Esophagus squamous epithelium (tissue), 5 donors: ENCODE measurements at regions not wholly inside any gene's neighbourhood (a gene's known extent, or its start where the extent isn't known, plus 50 kb on each side); places are given as distances from the start of the nearest gene placed in this dataset.

Source experiments
- DNase-seq: peaks from one replicate; lab custom pipeline; 2025; lab: John Stamatoyannopoulos, UW
- H3K27ac ChIP-seq, 4 donors: fragments of 200-600 bp; sonication (generic); one replicate each; pipeline ENCODE4 v1.5.1; 2016 to 2019; ENCODE audit warnings: mild to moderate bottlenecking in 1 of 4
- H3K27me3 ChIP-seq, 4 donors: fragments of 200-600 bp; sonication (generic); 1 replicate in 3 of 4; 2 replicates in 1 of 4; pipeline versions ENCODE4 v1.5.1 to v1.6.0; 2017 to 2021; ENCODE audit warnings: antibody characterized with exemption in 1 of 4
- H3K36me3 ChIP-seq, 3 donors: fragments of 200-600 bp; sonication (generic); one replicate each; pipeline ENCODE4 v1.5.1; 2016 to 2019
- H3K4me1 ChIP-seq, 3 donors: fragments of 200-600 bp; sonication (generic); one replicate each; pipeline ENCODE4 v1.5.1; 2017 to 2019
- H3K4me3 ChIP-seq, 4 donors: fragments of 200-600 bp; sonication (generic); 1 replicate in 3 of 4; 2 replicates in 1 of 4; pipeline ENCODE4 v1.5.1; 2016 to 2019; ENCODE audit warnings: mild to moderate bottlenecking in 2 of 4, moderate library complexity in 1 of 4
- H3K9me3 ChIP-seq, 3 donors: fragments of 200-600 bp; sonication (generic); one replicate each; pipeline ENCODE4 v1.5.1; 2016 to 2019
- POLR2A ChIP-seq, 4 donors: fragments of 450-650 bp; IDR thresholded peaks; one replicate each; pipeline ENCODE4 v1.6.1; 2017; ENCODE audit warnings: antibody characterized with exemption in 4 of 4, mild to moderate bottlenecking in 4 of 4, moderate library complexity in 3 of 4
- WGBS, 2 donors: methylation state at CpG; one replicate each; pipeline ENCODE4 v1.1.5; 2018; 5-methylcytosine and 5-hydroxymethylcytosine counted together
- intact Hi-C: fragments of 100-400 bp; cut with DNase I; formaldehyde crosslinking; loops from one replicate; pipeline ENCODE4 v1.15.0; 2022
- TF ChIP-seq, protein P1 (sequence below), 6 experiments: fragments of 450-650 bp in 4 of 6; fragments of 200-600 bp in 2 of 6; sonication (generic) in 2 of 6; IDR thresholded peaks; one replicate each; pipeline ENCODE4 v1.5.1; 2016 to 2019; ENCODE audit warnings: antibody characterized with exemption in 6 of 6, mild to moderate bottlenecking in 4 of 6, moderate library complexity in 4 of 6
- donor health status: DM: yes; HTN: yes; CAD: no.

DNA sequence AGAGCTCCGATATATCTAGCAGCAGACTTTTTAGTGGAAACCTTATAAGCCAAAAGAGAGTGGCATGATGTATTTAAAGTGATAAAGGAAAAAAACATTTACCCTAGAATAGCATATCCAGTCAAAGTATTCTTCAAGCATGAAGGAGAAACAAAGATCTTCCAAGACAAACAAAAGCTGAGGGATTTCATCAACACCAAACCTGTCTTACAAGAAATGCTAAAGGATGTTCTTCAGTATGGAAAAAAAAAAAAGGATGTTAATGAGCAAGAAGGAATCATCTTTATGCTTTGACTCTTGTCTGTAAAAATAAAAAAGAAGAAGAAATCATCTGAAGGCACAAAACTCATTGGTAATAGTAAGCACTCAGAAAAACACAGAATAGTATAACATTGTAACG, 338.2 kb downstream of the TLE1 start:
- WGBS, 2 donors, result 68 to 78% methylated on average over 2 of the region's 2 CpGs

DNA sequence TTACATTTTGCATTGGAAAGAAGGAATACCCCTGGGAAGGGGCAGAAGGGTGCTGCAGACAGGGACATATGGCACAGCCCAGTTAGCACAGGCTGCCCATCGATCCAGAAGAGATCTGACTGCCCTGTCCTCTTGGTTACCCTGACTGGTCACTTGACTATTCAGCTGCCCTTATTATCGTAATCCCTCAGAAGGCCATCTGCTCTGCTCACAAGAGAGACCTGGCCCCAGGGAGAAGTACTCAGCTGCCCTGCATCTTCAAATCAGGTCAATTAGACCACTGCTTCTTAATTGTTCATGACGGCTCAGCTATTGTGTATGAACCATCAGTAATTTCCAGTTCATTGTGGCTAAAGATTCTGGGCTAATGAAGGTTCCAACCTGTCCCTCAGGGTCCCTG, 345.0 kb downstream of the TLE1 start:
- intact Hi-C loops, result no loop called here
- Histone ChIP-seq H3K27ac (no peak overlapping the region), H3K36me3 (no peaks in the 10 kb centered on the region), H3K9me3 (no peaks in the 10 kb centered on the region), H3K27me3 (no peaks in the 10 kb centered on the region), H3K4me3 (no peak overlapping the region), H3K4me1 (no peaks in the 10 kb centered on the region)
- no peak for DNase-seq
- 63 to 84% methylated on average over 3 of the region's 3 CpGs for WGBS, 2 donors
- TF ChIP-seq, protein P1, sequence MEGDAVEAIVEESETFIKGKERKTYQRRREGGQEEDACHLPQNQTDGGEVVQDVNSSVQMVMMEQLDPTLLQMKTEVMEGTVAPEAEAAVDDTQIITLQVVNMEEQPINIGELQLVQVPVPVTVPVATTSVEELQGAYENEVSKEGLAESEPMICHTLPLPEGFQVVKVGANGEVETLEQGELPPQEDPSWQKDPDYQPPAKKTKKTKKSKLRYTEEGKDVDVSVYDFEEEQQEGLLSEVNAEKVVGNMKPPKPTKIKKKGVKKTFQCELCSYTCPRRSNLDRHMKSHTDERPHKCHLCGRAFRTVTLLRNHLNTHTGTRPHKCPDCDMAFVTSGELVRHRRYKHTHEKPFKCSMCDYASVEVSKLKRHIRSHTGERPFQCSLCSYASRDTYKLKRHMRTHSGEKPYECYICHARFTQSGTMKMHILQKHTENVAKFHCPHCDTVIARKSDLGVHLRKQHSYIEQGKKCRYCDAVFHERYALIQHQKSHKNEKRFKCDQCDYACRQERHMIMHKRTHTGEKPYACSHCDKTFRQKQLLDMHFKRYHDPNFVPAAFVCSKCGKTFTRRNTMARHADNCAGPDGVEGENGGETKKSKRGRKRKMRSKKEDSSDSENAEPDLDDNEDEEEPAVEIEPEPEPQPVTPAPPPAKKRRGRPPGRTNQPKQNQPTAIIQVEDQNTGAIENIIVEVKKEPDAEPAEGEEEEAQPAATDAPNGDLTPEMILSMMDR (IDR thresholded peaks at IDR 0.05), result no peak
- no peak for TF ChIP-seq POLR2A (IDR thresholded peaks at IDR 0.05)

More for the DNA sequence above, 338.2 kb downstream of the TLE1 start:
- Histone ChIP-seq H3K36me3 (no peaks in the 10 kb centered on the region), H3K27ac (no peak overlapping the region), H3K4me1 (no peaks in the 10 kb centered on the region), H3K9me3 (no peaks in the 10 kb centered on the region), H3K27me3 (no peaks in the 10 kb centered on the region), H3K4me3 (no peak overlapping the region)
- no peak for DNase-seq
- TF ChIP-seq POLR2A (IDR thresholded peaks at IDR 0.05), result no peak
- TF ChIP-seq, protein P1 (IDR thresholded peaks at IDR 0.05), result no peak
- intact Hi-C loops, result no loop called here

DNA sequence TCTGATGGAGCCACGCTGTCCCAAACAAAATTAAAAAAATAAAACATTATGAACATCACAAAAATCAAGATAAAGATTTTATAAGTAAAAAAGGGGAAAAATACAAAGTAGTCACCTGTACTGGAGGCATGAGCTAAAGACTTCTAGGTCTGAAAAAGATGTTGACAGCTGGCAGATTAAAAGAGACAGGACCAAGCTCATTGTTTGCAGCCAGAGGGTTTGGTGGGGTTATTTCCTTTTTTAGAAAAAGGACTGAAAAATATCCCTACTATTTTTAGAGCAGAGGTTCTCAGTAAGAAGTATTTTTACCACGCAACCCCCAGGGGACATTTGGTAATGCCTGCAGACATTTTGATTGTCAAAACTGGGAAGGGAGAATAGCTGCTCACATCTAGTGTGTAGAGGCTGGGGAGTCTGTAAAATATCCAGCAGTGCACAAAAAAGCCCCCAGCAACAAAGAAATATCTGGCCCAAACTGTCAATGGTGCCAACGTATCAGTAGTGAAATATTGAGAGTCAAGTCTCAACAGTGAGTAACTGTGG, 353.4 kb downstream of the TLE1 start:
- Histone ChIP-seq H3K27me3 (no peaks in the 10 kb centered on the region), H3K4me1 (no peaks in the 10 kb centered on the region), H3K27ac (no peak overlapping the region), H3K36me3 (no peaks in the 10 kb centered on the region), H3K4me3 (no peak overlapping the region), H3K9me3 (no peaks in the 10 kb centered on the region)
- no peak for TF ChIP-seq POLR2A (IDR thresholded peaks at IDR 0.05)
- TF ChIP-seq, protein P1 (IDR thresholded peaks at IDR 0.05), result no peak
- no peak for DNase-seq
- intact Hi-C loops, result no loop called here
- 56 to 64% methylated on average over 3 of the region's 3 CpGs for WGBS, 2 donors

DNA sequence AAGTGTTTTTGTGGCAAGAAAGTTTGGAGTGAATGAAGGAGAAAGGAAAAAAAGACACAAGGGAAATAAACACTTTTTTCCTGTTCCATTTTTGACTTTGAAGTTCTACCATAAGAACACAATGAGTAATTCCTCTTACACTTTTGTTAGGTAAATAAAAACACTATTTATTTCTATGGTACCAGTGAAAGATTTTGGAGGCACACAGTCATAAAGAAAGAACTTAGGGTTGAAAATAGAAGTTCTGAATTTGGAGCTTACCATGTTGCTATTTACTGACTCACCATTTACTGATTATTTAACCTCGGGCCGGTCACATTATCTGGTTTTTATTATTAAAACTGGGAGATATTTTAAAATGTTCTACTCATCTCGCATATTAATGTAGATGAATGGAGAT, 367.8 kb downstream of the TLE1 start:
- intact Hi-C loops, result no loop called here
- Histone ChIP-seq H3K4me3 (no peak overlapping the region), H3K4me1 (no peaks in the 10 kb centered on the region), H3K9me3 (peaks cover 0 to 11% (median 0%) of the 10 kb centered on the region in 3 donors), H3K27ac (no peak overlapping the region), H3K27me3 (no peaks in the 10 kb centered on the region), H3K36me3 (no peaks in the 10 kb centered on the region)
- TF ChIP-seq, protein P1 (IDR thresholded peaks at IDR 0.05), result no peak
- no peak for TF ChIP-seq POLR2A (IDR thresholded peaks at IDR 0.05)
- no peak for DNase-seq
- WGBS, 2 donors, result 67 to 70% methylated on average over 3 of the region's 3 CpGs

DNA sequence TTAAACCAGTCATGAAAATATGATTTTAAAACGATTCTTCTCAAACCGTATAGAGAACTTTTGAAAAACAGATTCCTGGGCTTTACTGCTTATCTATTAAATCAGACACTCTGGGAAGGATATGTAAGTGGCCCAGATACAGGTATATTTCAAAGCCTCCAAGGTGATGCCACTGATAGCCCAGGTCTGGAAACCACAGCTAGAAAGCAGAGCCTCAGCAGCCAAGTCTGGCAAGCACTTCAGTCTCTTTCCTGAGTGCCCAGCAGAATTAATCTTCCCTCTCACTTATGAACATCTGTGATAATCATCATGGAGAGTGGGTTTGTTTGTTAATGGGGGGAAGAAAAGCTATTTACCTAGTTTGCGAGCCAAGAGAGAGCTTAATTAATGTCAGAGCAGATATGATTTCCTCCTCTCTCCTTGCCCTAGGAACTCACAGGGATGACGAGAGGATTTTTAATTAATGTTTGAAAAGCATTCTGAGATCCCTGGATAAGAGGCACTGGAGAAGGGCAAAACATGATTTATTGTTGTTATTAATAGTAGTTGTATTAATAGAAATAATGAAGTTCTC, 368.4 kb downstream of the TLE1 start:
- H3K4me3 ChIP-seq, result no peak overlapping the region
- intact Hi-C loops, result no loop called here
- H3K27me3 ChIP-seq, result no peaks in the 10 kb centered on the region
- WGBS, 2 donors, result 62% methylated on average over 4 of the region's 4 CpGs
- no peak for TF ChIP-seq POLR2A (IDR thresholded peaks at IDR 0.05)
- TF ChIP-seq, protein P1 (IDR thresholded peaks at IDR 0.05), result no peak
- H3K4me1 ChIP-seq, result no peaks in the 10 kb centered on the region
- no peaks in the 10 kb centered on the region for H3K36me3 ChIP-seq
- peaks cover 0 to 11% (median 0%) of the 10 kb centered on the region in 3 donors for H3K9me3 ChIP-seq
- H3K27ac ChIP-seq, result no peak overlapping the region
- no peak for DNase-seq
